H9 (cell line): ENCODE measurements at regions not wholly inside any gene's neighbourhood (a gene's known extent, or its start where the extent isn't known, plus 50 kb on each side); places are given as distances from the start of the nearest gene placed in this dataset.

Experiments used
- DNase-seq: peaks from one replicate; pipeline ENCODE4 v3.0.0-alpha.2; 2017
- H2AFZ ChIP-seq: one replicate; pipeline ENCODE4 v1.6.1; 2013; ENCODE audit warnings: mild to moderate bottlenecking, low read length, control low read depth, moderate library complexity
- H2AK5ac ChIP-seq: 2 replicates; pipeline ENCODE4 v1.6.1; 2013; ENCODE audit warnings: low read length, control low read depth, mixed read lengths; ENCODE audit not compliant: insufficient read length
- H2BK120ac ChIP-seq: one replicate; pipeline ENCODE4 v1.6.1; 2013; ENCODE audit warnings: low read depth, mild to moderate bottlenecking, low read length, control low read depth, inconsistent platforms; ENCODE audit not compliant: poor library complexity, severe bottlenecking
- H2BK12ac ChIP-seq: 2 replicates; pipeline ENCODE4 v1.6.1; 2013; ENCODE audit warnings: low read length, control low read depth, mixed read lengths, low read depth; ENCODE audit not compliant: insufficient read length
- H2BK15ac ChIP-seq: 2 replicates; pipeline ENCODE4 v1.6.1; 2013; ENCODE audit warnings: low read depth, low read length, control low read depth
- H2BK20ac ChIP-seq: one replicate; pipeline ENCODE4 v1.6.1; 2013; ENCODE audit warnings: low read depth, mild to moderate bottlenecking, low read length, control low read depth, inconsistent platforms; ENCODE audit not compliant: poor library complexity, severe bottlenecking
- H2BK5ac ChIP-seq: 2 replicates; pipeline ENCODE4 v1.6.1; 2013; ENCODE audit warnings: low read length, control low read depth, mixed read lengths; ENCODE audit not compliant: insufficient read length
- H3K14ac ChIP-seq: 2 replicates; pipeline ENCODE4 v1.6.1; 2013; ENCODE audit warnings: low read length, control low read depth; ENCODE audit not compliant: insufficient read depth
- H3K18ac ChIP-seq: 2 replicates; pipeline ENCODE4 v1.6.1; 2013; ENCODE audit warnings: low read depth, mild to moderate bottlenecking, mixed read lengths, low read length, control low read depth; ENCODE audit not compliant: insufficient read length
- H3K23ac ChIP-seq: 2 replicates; pipeline ENCODE4 v1.6.1; 2013; ENCODE audit warnings: low read length, control low read depth, mixed read lengths, low read depth; ENCODE audit not compliant: insufficient read length
- H3K23me2 ChIP-seq: 2 replicates; pipeline ENCODE4 v1.6.1; 2013; ENCODE audit warnings: low read depth, mild to moderate bottlenecking, mixed read lengths, low read length, control low read depth; ENCODE audit not compliant: insufficient read length, poor library complexity, severe bottlenecking
- H3K27ac ChIP-seq: 2 replicates; pipeline ENCODE4 v1.5.1; 2013; ENCODE audit warnings: low read length, control low read depth, mixed read lengths, low read depth; ENCODE audit not compliant: insufficient read length
- H3K27me3 ChIP-seq: 2 replicates; pipeline ENCODE4 v1.6.1; 2013; ENCODE audit warnings: low read length, control low read depth, inconsistent platforms; ENCODE audit not compliant: insufficient read depth
- H3K4ac ChIP-seq: 2 replicates; pipeline ENCODE4 v1.6.1; 2013; ENCODE audit warnings: low read depth, mild to moderate bottlenecking, control low read depth, inconsistent platforms, low read length, moderate library complexity
- H3K4me1 ChIP-seq: 2 replicates; pipeline ENCODE4 v1.6.1; 2013; ENCODE audit warnings: low read length, control low read depth, inconsistent platforms; ENCODE audit not compliant: insufficient read depth
- H3K4me2 ChIP-seq: 2 replicates; pipeline ENCODE4 v1.6.1; 2013; ENCODE audit warnings: low read length, control low read depth, mixed read lengths; ENCODE audit not compliant: insufficient read length, insufficient read depth
- H3K56ac ChIP-seq: 2 replicates; pipeline ENCODE4 v1.6.1; 2013; ENCODE audit warnings: low read depth, mild to moderate bottlenecking, mixed read lengths, low read length, control low read depth; ENCODE audit not compliant: insufficient read length
- H3K79me1 ChIP-seq: 2 replicates; pipeline ENCODE4 v1.6.1; 2013; ENCODE audit warnings: low read depth, mild to moderate bottlenecking, moderate library complexity, low read length, control low read depth, inconsistent platforms; ENCODE audit not compliant: insufficient read depth, poor library complexity, severe bottlenecking
- H3K79me2 ChIP-seq: 2 replicates; pipeline ENCODE4 v1.6.1; 2013; ENCODE audit warnings: low read length, control low read depth, inconsistent platforms; ENCODE audit not compliant: insufficient read depth
- H3K9ac ChIP-seq: 2 replicates; pipeline ENCODE4 v1.6.1; 2013; ENCODE audit warnings: low read length, control low read depth, mixed read lengths; ENCODE audit not compliant: insufficient read length; ENCODE audit errors: extremely low read depth
- H3K9me3 ChIP-seq: one replicate; pipeline ENCODE4 v1.6.1; 2013; ENCODE audit warnings: low read depth, low read length, inconsistent platforms; ENCODE audit not compliant: control insufficient read depth
- H3T11ph ChIP-seq: one replicate; pipeline ENCODE4 v1.6.1; 2013; ENCODE audit warnings: mild to moderate bottlenecking, low read length, control low read depth, inconsistent platforms
- H4K20me1 ChIP-seq: one replicate; pipeline ENCODE4 v1.6.1; 2013; ENCODE audit not compliant: control insufficient read depth, insufficient read length, insufficient read depth
- H4K5ac ChIP-seq: 2 replicates; pipeline ENCODE4 v1.6.1; 2013; ENCODE audit warnings: low read depth, mild to moderate bottlenecking, mixed read lengths, low read length, control low read depth; ENCODE audit not compliant: insufficient read length
- H4K8ac ChIP-seq: replicated peaks from 2 replicates; pipeline ENCODE4 v1.6.1; 2013; ENCODE audit warnings: low read length, control low read depth, mixed read lengths, low read depth; ENCODE audit not compliant: insufficient read length
- H4K91ac ChIP-seq: 2 replicates; pipeline ENCODE4 v1.6.1; 2013; ENCODE audit warnings: low read depth, mild to moderate bottlenecking, moderate library complexity, mixed read lengths, low read length, control low read depth; ENCODE audit not compliant: insufficient read length
- H3K27ac Mint-ChIP-seq, 3 experiments: 2 replicates in 2 of 3; 3 replicates in 1 of 3; pipeline ENCODE4 v1.8.0; 2020 to 2021; ENCODE audit warnings: mixed read lengths in 3 of 3, mild to moderate bottlenecking in 1 of 3, moderate library complexity in 1 of 3
- H3K27me3 Mint-ChIP-seq: 2 replicates; pipeline ENCODE4 v1.8.0; 2021; ENCODE audit warnings: low read depth, mild to moderate bottlenecking, moderate library complexity, mixed read lengths
- H3K36me3 Mint-ChIP-seq, 3 experiments: 2 replicates in 2 of 3; 3 replicates in 1 of 3; pipeline ENCODE4 v1.8.0; 2020 to 2021; ENCODE audit warnings: low read depth in 3 of 3, mixed read lengths in 3 of 3; ENCODE audit not compliant: insufficient read depth in 1 of 3
- H3K4me1 Mint-ChIP-seq, 2 experiments: 2 replicates each; pipeline ENCODE4 v1.8.0; 2020; ENCODE audit warnings: mixed read lengths in 2 of 2
- H3K4me3 Mint-ChIP-seq, 2 experiments: 2 replicates in 1 of 2; 3 replicates in 1 of 2; pipeline ENCODE4 v1.8.0; 2020 to 2021; ENCODE audit warnings: mild to moderate bottlenecking in 2 of 2, mixed read lengths in 2 of 2, moderate library complexity in 1 of 2
- H3K9me3 Mint-ChIP-seq, 2 experiments: 2 replicates in 1 of 2; 3 replicates in 1 of 2; pipeline ENCODE4 v1.8.0; 2020; ENCODE audit warnings: mild to moderate bottlenecking in 2 of 2, mixed read lengths in 2 of 2, moderate library complexity in 1 of 2
- WGBS: extraction: QIAGEN DNeasy Blood & Tissue Kit; methylation state at CpG from one replicate; pipeline ENCODE4 v1.1.7; 2013; ENCODE audit warnings: missing lambda C conversion rate, low lambda C conversion rate, mixed read lengths; ENCODE audit not compliant: insufficient read length; ENCODE audit errors: extremely low coverage; 5-methylcytosine and 5-hydroxymethylcytosine counted together
- TF ChIP-seq, protein P1 (sequence below): fragments of 200-600 bp; sonication (generic); conservative IDR thresholded peaks from 3 replicates; pipeline ENCODE4 v1.8.0; 2021; ENCODE audit warnings: antibody characterized with exemption, mild to moderate bottlenecking

DNA sequence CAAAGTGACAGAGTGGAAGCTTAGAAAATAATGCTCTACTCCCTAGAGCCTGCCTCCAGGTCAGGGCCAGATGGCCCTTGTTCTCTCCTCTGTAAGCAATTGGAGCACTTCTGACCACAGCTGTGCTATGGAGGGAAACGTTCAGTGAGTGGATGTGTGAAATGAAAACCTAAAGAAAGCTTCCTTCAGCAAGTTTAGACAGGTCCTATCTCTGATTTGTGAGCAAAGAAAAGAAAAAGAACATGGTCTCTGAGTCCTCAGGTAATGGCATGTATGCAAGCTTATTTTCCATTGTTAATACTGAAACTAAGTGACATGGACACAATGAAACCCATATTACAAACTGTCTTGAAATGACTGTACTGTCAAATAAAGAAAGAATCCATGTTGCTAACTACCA is 1486.8 kb downstream of the EFNB2 start:
- no peak overlapping the region for H3K23ac ChIP-seq
- no peak overlapping the region for H3K27ac ChIP-seq
- TF ChIP-seq, protein P1, sequence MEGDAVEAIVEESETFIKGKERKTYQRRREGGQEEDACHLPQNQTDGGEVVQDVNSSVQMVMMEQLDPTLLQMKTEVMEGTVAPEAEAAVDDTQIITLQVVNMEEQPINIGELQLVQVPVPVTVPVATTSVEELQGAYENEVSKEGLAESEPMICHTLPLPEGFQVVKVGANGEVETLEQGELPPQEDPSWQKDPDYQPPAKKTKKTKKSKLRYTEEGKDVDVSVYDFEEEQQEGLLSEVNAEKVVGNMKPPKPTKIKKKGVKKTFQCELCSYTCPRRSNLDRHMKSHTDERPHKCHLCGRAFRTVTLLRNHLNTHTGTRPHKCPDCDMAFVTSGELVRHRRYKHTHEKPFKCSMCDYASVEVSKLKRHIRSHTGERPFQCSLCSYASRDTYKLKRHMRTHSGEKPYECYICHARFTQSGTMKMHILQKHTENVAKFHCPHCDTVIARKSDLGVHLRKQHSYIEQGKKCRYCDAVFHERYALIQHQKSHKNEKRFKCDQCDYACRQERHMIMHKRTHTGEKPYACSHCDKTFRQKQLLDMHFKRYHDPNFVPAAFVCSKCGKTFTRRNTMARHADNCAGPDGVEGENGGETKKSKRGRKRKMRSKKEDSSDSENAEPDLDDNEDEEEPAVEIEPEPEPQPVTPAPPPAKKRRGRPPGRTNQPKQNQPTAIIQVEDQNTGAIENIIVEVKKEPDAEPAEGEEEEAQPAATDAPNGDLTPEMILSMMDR: no peak
- Mint-ChIP-seq H3K36me3 (peaks cover under 1 to 2% (median under 1%) of the 10 kb centered on the region in 3 experiments; a peak in 4 of 7 replicates), H3K9me3 (peaks cover under 1 to 1% of the 10 kb centered on the region in 2 experiments), H3K4me3 (no peak overlapping the region), H3K27ac (no peak overlapping the region), H3K27me3 (no peaks in the 10 kb centered on the region), H3K4me1 (no peaks in the 10 kb centered on the region)
- no peak overlapping the region for H3K14ac ChIP-seq
- no peak overlapping the region for H3T11ph ChIP-seq
- H2BK12ac ChIP-seq: no peak overlapping the region
- no peak overlapping the region for H2BK5ac ChIP-seq
- no peak overlapping the region for H3K18ac ChIP-seq
- no peaks in the 10 kb centered on the region for H4K20me1 ChIP-seq
- H3K79me1 ChIP-seq: no peaks in the 10 kb centered on the region
- no CpG with 5 or more reads among the region's 1 CpG for WGBS
- H4K91ac ChIP-seq: no peak overlapping the region
- H3K23me2 ChIP-seq: no peaks in the 10 kb centered on the region
- H3K4me2 ChIP-seq: no peak overlapping the region
- no peak overlapping the region for H4K5ac ChIP-seq
- no peak overlapping the region for H3K4ac ChIP-seq
- H3K27me3 ChIP-seq: no peaks in the 10 kb centered on the region
- no peak overlapping the region for H3K9ac ChIP-seq
- no peak overlapping the region for H2BK20ac ChIP-seq
- no peaks in the 10 kb centered on the region for H3K79me2 ChIP-seq
- no peak overlapping the region for H2AK5ac ChIP-seq
- no peak overlapping the region for H2BK15ac ChIP-seq
- no peak overlapping the region for H2AFZ ChIP-seq
- no peaks in the 10 kb centered on the region for H3K9me3 ChIP-seq
- DNase-seq: no peak
- no peak overlapping the region for H3K56ac ChIP-seq
- H3K4me1 ChIP-seq: no peaks in the 10 kb centered on the region
- no peak overlapping the region for H4K8ac ChIP-seq
- no peak overlapping the region for H2BK120ac ChIP-seq
